Nephron (organoid): ENCODE measurements at regions not wholly inside any gene's neighbourhood (a gene's known extent, or its start where the extent isn't known, plus 50 kb on each side); places are given as distances from the start of the nearest gene placed in this dataset.
"Not testable (repeated sequence)": the region's sequence is repeated elsewhere in the genome, so short reads cannot be mapped to it uniquely, and the experiment has no call there.

Source experiments
- H3K27ac Mint-ChIP-seq, 3 experiments: 2 replicates each; pipeline ENCODE4 v1.8.0; 2020; ENCODE audit warnings: mixed read lengths in 3 of 3, mild to moderate bottlenecking in 2 of 3, moderate library complexity in 1 of 3
- H3K27me3 Mint-ChIP-seq: 2 replicates; pipeline ENCODE4 v1.8.0; 2021; ENCODE audit warnings: low read depth, mild to moderate bottlenecking, moderate library complexity, mixed read lengths
- H3K36me3 Mint-ChIP-seq: 2 replicates; pipeline ENCODE4 v1.8.0; 2020; ENCODE audit warnings: low read depth, mixed read lengths
- H3K4me1 Mint-ChIP-seq: 2 replicates; pipeline ENCODE4 v1.8.0; 2020; ENCODE audit warnings: mixed read lengths
- H3K4me3 Mint-ChIP-seq, 3 experiments: 2 replicates each; pipeline ENCODE4 v1.8.0; 2020; ENCODE audit warnings: mild to moderate bottlenecking in 3 of 3, mixed read lengths in 3 of 3, moderate library complexity in 2 of 3
- H3K9me3 Mint-ChIP-seq: 2 replicates; pipeline ENCODE4 v1.8.0; 2020; ENCODE audit warnings: mixed read lengths
- CTCF ChIP-seq, 3 experiments: fragments of 200-600 bp; sonication (generic); IDR thresholded peaks; one replicate each; pipeline ENCODE4 v1.5.0; 2021; ENCODE audit warnings: antibody characterized with exemption in 3 of 3; ENCODE audit not compliant: unreplicated experiment in 3 of 3

- Mint-ChIP-seq H3K27me3 (no peaks in the 10 kb centered on the region), H3K9me3 (no peaks in the 10 kb centered on the region), H3K4me3 (no peak overlapping the region), H3K36me3 (no peaks in the 10 kb centered on the region), H3K27ac (peak overlapping the region; percentile 29 to 70 (median 67)), H3K4me1 (no peaks in the 10 kb centered on the region)
- no peak for TF ChIP-seq CTCF (IDR thresholded peaks at IDR 0.05; ENCODE audit: unreplicated experiment in 3 of 3)
Measured at GRCh38 chr3:153221748-153222162, 59.7 kb downstream of the RAP2B start.

- H3K27ac Mint-ChIP-seq, H3K4me1 Mint-ChIP-seq, H3K9me3 Mint-ChIP-seq, H3K4me3 Mint-ChIP-seq, H3K36me3 Mint-ChIP-seq, H3K27me3 Mint-ChIP-seq: not testable (repeated sequence)
Measured at GRCh38 chr3:153226877-153227276, 64.9 kb downstream of the RAP2B start.

- not testable (repeated sequence) for H3K27ac Mint-ChIP-seq, H3K9me3 Mint-ChIP-seq, H3K4me1 Mint-ChIP-seq, H3K4me3 Mint-ChIP-seq, H3K27me3 Mint-ChIP-seq, H3K36me3 Mint-ChIP-seq
Measured at GRCh38 chr3:153230427-153230826, 68.4 kb downstream of the RAP2B start.

GRCh38 chr3:153231245-153231644 lies 69.2 kb downstream of the RAP2B start:
- H3K4me3 Mint-ChIP-seq, H3K27ac Mint-ChIP-seq, H3K27me3 Mint-ChIP-seq, H3K4me1 Mint-ChIP-seq, H3K36me3 Mint-ChIP-seq, H3K9me3 Mint-ChIP-seq: not testable (repeated sequence)

- H3K27me3 Mint-ChIP-seq, H3K4me1 Mint-ChIP-seq: not testable (repeated sequence)
Measured at GRCh38 chr3:153232050-153232752, 70.2 kb downstream of the RAP2B start.

GRCh38 chr3:153232851-153233271 lies 70.8 kb downstream of the RAP2B start:
- Mint-ChIP-seq H3K4me1 (peaks cover 5% of the 10 kb centered on the region), H3K27ac (peak overlapping the region in 2 of 3 experiments; percentile 63 to 83), H3K27me3 (peaks cover 3% of the 10 kb centered on the region), H3K36me3 (no peaks in the 10 kb centered on the region), H3K9me3 (no peaks in the 10 kb centered on the region), H3K4me3 (no peak overlapping the region)
- TF ChIP-seq CTCF (IDR thresholded peaks at IDR 0.05; ENCODE audit: unreplicated experiment in 3 of 3): no peak

More at GRCh38 chr3:153232050-153232752, 70.2 kb downstream of the RAP2B start:
- not testable (repeated sequence) for H3K4me3 Mint-ChIP-seq, H3K36me3 Mint-ChIP-seq, H3K9me3 Mint-ChIP-seq
- peak overlapping the region in 2 of 3 experiments; percentile 9 to 28 for H3K27ac Mint-ChIP-seq

GRCh38 chr3:153233986-153234385 lies 72.0 kb downstream of the RAP2B start:
- TF ChIP-seq CTCF (IDR thresholded peaks at IDR 0.05; ENCODE audit: unreplicated experiment in 3 of 3): no peak
- H3K27me3 Mint-ChIP-seq: peaks cover 3% of the 10 kb centered on the region
- no peaks in the 10 kb centered on the region for H3K36me3 Mint-ChIP-seq
- H3K4me3 Mint-ChIP-seq: no peak overlapping the region
- no peaks in the 10 kb centered on the region for H3K9me3 Mint-ChIP-seq
- peaks cover 5% of the 10 kb centered on the region for H3K4me1 Mint-ChIP-seq
- no peak overlapping the region for H3K27ac Mint-ChIP-seq

GRCh38 chr3:153242896-153243295 lies 80.9 kb downstream of the RAP2B start:
- no peaks in the 10 kb centered on the region for H3K36me3 Mint-ChIP-seq
- H3K27me3 Mint-ChIP-seq: no peaks in the 10 kb centered on the region
- peaks cover 7% of the 10 kb centered on the region for H3K9me3 Mint-ChIP-seq
- H3K4me3 Mint-ChIP-seq: no peak overlapping the region
- H3K27ac Mint-ChIP-seq: no peak overlapping the region
- H3K4me1 Mint-ChIP-seq: no peaks in the 10 kb centered on the region
- TF ChIP-seq CTCF (IDR thresholded peaks at IDR 0.05; ENCODE audit: unreplicated experiment in 3 of 3): no peak
